Endodermal cell (in vitro differentiated cells): ENCODE measurements at regions not wholly inside any gene's neighbourhood (a gene's known extent, or its start where the extent isn't known, plus 50 kb on each side); places are given as distances from the start of the nearest gene placed in this dataset.

Experiments used
- DNase-seq: peaks from one replicate; pipeline ENCODE4 v3.0.0-alpha.2; 2017
- H3K27ac ChIP-seq: 2 replicates; pipeline ENCODE4 v1.5.1; 2013; ENCODE audit warnings: mild to moderate bottlenecking, low read depth, low read length, moderate library complexity
- H3K27me3 ChIP-seq: 2 replicates; pipeline ENCODE4 v1.6.1; 2013; ENCODE audit warnings: mild to moderate bottlenecking, low read length, moderate library complexity; ENCODE audit not compliant: insufficient read depth, control insufficient read depth, poor library complexity, severe bottlenecking
- H3K36me3 ChIP-seq: 2 replicates; pipeline ENCODE4 v1.7.0; 2013; ENCODE audit warnings: mild to moderate bottlenecking, low read length, moderate library complexity; ENCODE audit not compliant: control insufficient read depth, insufficient read depth
- H3K4me1 ChIP-seq: one replicate; pipeline ENCODE4 v1.7.0; 2013; ENCODE audit warnings: low read length; ENCODE audit not compliant: control insufficient read depth, insufficient read depth
- H3K4me3 ChIP-seq: 2 replicates; pipeline ENCODE4 v1.5.1; 2013; ENCODE audit warnings: mild to moderate bottlenecking, low read length, moderate library complexity
- H3K9ac ChIP-seq: 2 replicates; pipeline ENCODE4 v1.6.1; 2013; ENCODE audit warnings: mild to moderate bottlenecking, low read length, moderate library complexity; ENCODE audit not compliant: poor library complexity, severe bottlenecking; ENCODE audit errors: extremely low read depth
- H3K9me3 ChIP-seq: 2 replicates; pipeline ENCODE4 v1.6.1; 2013; ENCODE audit warnings: mild to moderate bottlenecking, low read length, moderate library complexity; ENCODE audit not compliant: control insufficient read depth
- H3K27ac Mint-ChIP-seq: 2 replicates; pipeline ENCODE4 v1.8.0; 2020; ENCODE audit warnings: mixed read lengths
- H3K27me3 Mint-ChIP-seq: 2 replicates; pipeline ENCODE4 v1.8.0; 2021; ENCODE audit warnings: mild to moderate bottlenecking, mixed read lengths; ENCODE audit not compliant: insufficient read depth
- H3K36me3 Mint-ChIP-seq: 2 replicates; pipeline ENCODE4 v1.8.0; 2020; ENCODE audit warnings: low read depth, mixed read lengths
- H3K4me1 Mint-ChIP-seq: 2 replicates; pipeline ENCODE4 v1.8.0; 2020; ENCODE audit warnings: mixed read lengths
- H3K4me3 Mint-ChIP-seq: 2 replicates; pipeline ENCODE4 v1.8.0; 2020; ENCODE audit warnings: mild to moderate bottlenecking, moderate library complexity, mixed read lengths
- H3K9me3 Mint-ChIP-seq: 2 replicates; pipeline ENCODE4 v1.8.0; 2020; ENCODE audit warnings: mild to moderate bottlenecking, mixed read lengths
- CTCF ChIP-seq: fragments of 200-600 bp; sonication (generic); conservative IDR thresholded peaks from 2 replicates; pipeline ENCODE4 v1.5.0; 2021; ENCODE audit warnings: antibody characterized with exemption, mild to moderate bottlenecking
- WGBS, 2 experiments: methylation state at CpG; one replicate each; pipeline versions ENCODE4 v1.1.5 to v1.1.7; 2013; ENCODE audit warnings: missing lambda C conversion rate in 2 of 2, mixed read lengths in 1 of 2; ENCODE audit not compliant: insufficient coverage in 1 of 2, insufficient read length in 1 of 2; 5-methylcytosine and 5-hydroxymethylcytosine counted together

- Histone ChIP-seq H3K9me3 (no peaks in the 10 kb centered on the region), H3K36me3 (no peaks in the 10 kb centered on the region), H3K27me3 (no peaks in the 10 kb centered on the region), H3K27ac (no peak overlapping the region), H3K9ac (no peak overlapping the region), H3K4me1 (no peaks in the 10 kb centered on the region), H3K4me3 (no peak overlapping the region)
- H3K36me3 Mint-ChIP-seq = no peaks in the 10 kb centered on the region
- no peak overlapping the region for H3K4me3 Mint-ChIP-seq
- WGBS, 2 experiments = 80 to 87% methylated on average over 1 of the region's 1 CpG
- DNase-seq = no peak
- no peaks in the 10 kb centered on the region for H3K9me3 Mint-ChIP-seq
- H3K27me3 Mint-ChIP-seq = peaks cover 2% of the 10 kb centered on the region
- H3K4me1 Mint-ChIP-seq = peaks cover 1% of the 10 kb centered on the region
- no peak for TF ChIP-seq CTCF
- no peak overlapping the region for H3K27ac Mint-ChIP-seq
Measured at GRCh38 chr2:193272011-193272410, 1077.3 kb upstream of the TMEFF2 start.

GRCh38 chr2:193270816-193271215 lies 1076.1 kb upstream of the TMEFF2 start:
- no peaks in the 10 kb centered on the region for H3K27me3 Mint-ChIP-seq
- H3K27me3 ChIP-seq = no peaks in the 10 kb centered on the region
- H3K9me3 Mint-ChIP-seq = no peaks in the 10 kb centered on the region
- H3K4me1 Mint-ChIP-seq = no peaks in the 10 kb centered on the region
- H3K4me1 ChIP-seq = no peaks in the 10 kb centered on the region
- no peaks in the 10 kb centered on the region for H3K36me3 Mint-ChIP-seq
- no peak overlapping the region for H3K4me3 Mint-ChIP-seq
- H3K27ac Mint-ChIP-seq = no peak overlapping the region
- H3K9me3 ChIP-seq = no peaks in the 10 kb centered on the region
- no peak overlapping the region for H3K9ac ChIP-seq
- H3K27ac ChIP-seq = no peak overlapping the region
- no peak overlapping the region for H3K4me3 ChIP-seq
- H3K36me3 ChIP-seq = no peaks in the 10 kb centered on the region
- no peak for DNase-seq
- no peak for TF ChIP-seq CTCF

GRCh38 chr2:193267496-193268002 lies 1072.8 kb upstream of the TMEFF2 start:
- no peak for TF ChIP-seq CTCF
- H3K27ac ChIP-seq = no peak overlapping the region
- no peaks in the 10 kb centered on the region for H3K4me1 ChIP-seq
- no peak overlapping the region for H3K4me3 ChIP-seq
- Mint-ChIP-seq H3K9me3 (no peaks in the 10 kb centered on the region), H3K36me3 (no peaks in the 10 kb centered on the region), H3K4me3 (no peak overlapping the region), H3K27me3 (no peaks in the 10 kb centered on the region), H3K27ac (no peak overlapping the region), H3K4me1 (no peaks in the 10 kb centered on the region)
- H3K9me3 ChIP-seq = no peaks in the 10 kb centered on the region
- 100% methylated on average over 1 of the region's 1 CpG; no CpG with 5 or more reads in 1 of the 2 experiments for WGBS, 2 experiments
- no peak overlapping the region for H3K9ac ChIP-seq
- no peaks in the 10 kb centered on the region for H3K27me3 ChIP-seq
- no peak for DNase-seq
- H3K36me3 ChIP-seq = no peaks in the 10 kb centered on the region
